ENCODE measurements at regions not wholly inside any gene's neighbourhood (a gene's known extent, or its start where the extent isn't known, plus 50 kb on each side); places are given as distances from the start of the nearest gene placed in this dataset.

DNA sequence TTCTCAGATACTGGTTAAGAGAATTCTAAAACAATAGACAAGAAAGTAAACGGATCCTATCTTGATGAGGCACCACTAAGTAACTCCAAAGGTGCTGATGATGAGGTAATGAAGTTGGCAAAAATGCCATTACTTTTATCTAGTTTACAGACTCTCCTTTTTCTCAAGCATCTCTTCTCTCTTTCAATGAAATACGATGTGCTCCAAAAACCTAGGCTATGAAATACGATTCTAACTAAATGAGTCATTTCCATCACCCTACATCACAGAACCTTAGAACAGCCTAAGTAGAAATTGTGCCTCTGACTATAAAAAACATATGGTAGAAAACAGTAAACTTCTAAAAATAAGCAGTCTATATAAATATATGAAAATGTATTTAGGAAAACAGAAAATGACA is 58.9 kb upstream of the ARHGAP32 start:
- TF ChIP-seq, protein P1, sequence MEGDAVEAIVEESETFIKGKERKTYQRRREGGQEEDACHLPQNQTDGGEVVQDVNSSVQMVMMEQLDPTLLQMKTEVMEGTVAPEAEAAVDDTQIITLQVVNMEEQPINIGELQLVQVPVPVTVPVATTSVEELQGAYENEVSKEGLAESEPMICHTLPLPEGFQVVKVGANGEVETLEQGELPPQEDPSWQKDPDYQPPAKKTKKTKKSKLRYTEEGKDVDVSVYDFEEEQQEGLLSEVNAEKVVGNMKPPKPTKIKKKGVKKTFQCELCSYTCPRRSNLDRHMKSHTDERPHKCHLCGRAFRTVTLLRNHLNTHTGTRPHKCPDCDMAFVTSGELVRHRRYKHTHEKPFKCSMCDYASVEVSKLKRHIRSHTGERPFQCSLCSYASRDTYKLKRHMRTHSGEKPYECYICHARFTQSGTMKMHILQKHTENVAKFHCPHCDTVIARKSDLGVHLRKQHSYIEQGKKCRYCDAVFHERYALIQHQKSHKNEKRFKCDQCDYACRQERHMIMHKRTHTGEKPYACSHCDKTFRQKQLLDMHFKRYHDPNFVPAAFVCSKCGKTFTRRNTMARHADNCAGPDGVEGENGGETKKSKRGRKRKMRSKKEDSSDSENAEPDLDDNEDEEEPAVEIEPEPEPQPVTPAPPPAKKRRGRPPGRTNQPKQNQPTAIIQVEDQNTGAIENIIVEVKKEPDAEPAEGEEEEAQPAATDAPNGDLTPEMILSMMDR (IDR thresholded peaks at IDR 0.05): no peak
- Mint-ChIP-seq H3K4me3 (no peak overlapping the region), H3K9me3 (peaks cover 7% of the 10 kb centered on the region), H3K27ac (no peak overlapping the region), H3K36me3 (ENCODE audit: low read depth) (peaks cover 19% of the 10 kb centered on the region), H3K27me3 (ENCODE audit: low read depth, poor library complexity) (no peaks in the 10 kb centered on the region), H3K4me1 (peaks cover 21% of the 10 kb centered on the region)
- no peak for DNase-seq

DNA sequence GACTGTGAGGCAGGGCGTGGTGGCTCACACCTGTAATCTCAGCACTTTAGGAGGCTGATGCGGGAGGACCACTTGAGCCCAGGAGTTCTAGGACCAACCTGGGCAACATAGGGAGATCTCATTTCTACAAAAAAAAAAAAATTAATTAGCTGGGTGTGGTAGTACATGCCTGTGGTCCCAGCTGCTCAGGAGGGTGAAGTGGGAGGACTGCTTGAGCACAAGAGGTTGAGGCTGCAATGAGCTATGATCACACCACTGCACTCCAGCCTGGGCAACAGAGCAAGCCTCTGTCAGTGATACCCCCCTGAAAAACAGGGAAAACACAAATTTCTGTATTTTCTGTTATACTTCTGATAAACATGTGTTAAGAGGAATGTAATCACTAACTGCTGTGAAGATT is 57.8 kb upstream of the ARHGAP32 start:
- H3K4me1 Mint-ChIP-seq: peaks cover 21% of the 10 kb centered on the region
- H3K27me3 Mint-ChIP-seq (ENCODE audit: low read depth, poor library complexity): no peaks in the 10 kb centered on the region
- TF ChIP-seq, protein P1 (IDR thresholded peaks at IDR 0.05): no peak
- H3K36me3 Mint-ChIP-seq (ENCODE audit: low read depth): peaks cover 13% of the 10 kb centered on the region
- H3K4me3 Mint-ChIP-seq: no peak overlapping the region
- H3K9me3 Mint-ChIP-seq: peaks cover 7% of the 10 kb centered on the region
- no peak overlapping the region for H3K27ac Mint-ChIP-seq
- DNase-seq: no peak

DNA sequence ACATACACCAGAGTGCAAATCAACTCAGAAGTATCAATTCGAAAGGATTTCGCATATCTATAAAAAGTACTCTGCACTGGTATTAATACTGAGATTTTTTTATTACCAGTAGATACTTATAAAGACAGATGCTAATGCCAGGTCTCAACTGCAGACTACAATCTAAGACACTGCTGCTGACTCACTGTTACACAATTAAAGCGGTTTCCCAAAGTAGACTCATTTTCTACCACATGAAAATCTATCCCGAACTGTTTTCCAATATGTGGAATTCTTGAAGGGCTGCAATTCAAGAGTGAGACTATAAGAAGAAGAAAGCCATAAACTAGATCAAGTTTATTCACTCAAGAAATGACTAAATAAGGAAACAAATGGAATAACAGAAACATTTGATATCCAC is 57.2 kb upstream of the ARHGAP32 start:
- DNase-seq: no peak

DNA sequence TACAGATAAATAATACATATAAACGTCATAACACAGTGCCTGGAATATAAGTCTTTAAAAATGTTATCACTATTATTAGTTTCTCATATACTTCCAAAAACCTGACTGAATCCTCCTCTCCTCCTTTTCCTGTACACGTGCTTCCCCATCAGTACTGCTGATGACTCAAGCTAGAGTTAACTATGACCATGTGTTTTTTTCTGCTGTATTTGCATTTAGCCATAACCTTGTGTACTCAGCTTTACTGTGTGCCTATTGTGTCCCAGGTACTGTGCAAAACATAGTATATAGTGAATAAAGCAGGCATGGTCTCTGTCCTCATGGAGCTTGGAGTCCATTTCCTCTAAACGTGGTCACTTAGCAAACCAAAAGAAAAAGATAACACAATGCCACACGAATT is 56.5 kb upstream of the ARHGAP32 start:
- H3K27ac Mint-ChIP-seq: no peak overlapping the region
- peaks cover 21% of the 10 kb centered on the region for H3K4me1 Mint-ChIP-seq
- H3K9me3 Mint-ChIP-seq: peaks cover 9% of the 10 kb centered on the region
- H3K27me3 Mint-ChIP-seq (ENCODE audit: low read depth, poor library complexity): no peaks in the 10 kb centered on the region
- no peak for DNase-seq
- H3K4me3 Mint-ChIP-seq: no peak overlapping the region
- TF ChIP-seq, protein P1 (IDR thresholded peaks at IDR 0.05): no peak
- H3K36me3 Mint-ChIP-seq (ENCODE audit: low read depth): peaks cover 15% of the 10 kb centered on the region

More for the DNA sequence above, 57.2 kb upstream of the ARHGAP32 start:
- peaks cover 21% of the 10 kb centered on the region for H3K4me1 Mint-ChIP-seq
- H3K36me3 Mint-ChIP-seq (ENCODE audit: low read depth): peaks cover 13% of the 10 kb centered on the region
- no peak overlapping the region for H3K27ac Mint-ChIP-seq
- H3K27me3 Mint-ChIP-seq (ENCODE audit: low read depth, poor library complexity): no peaks in the 10 kb centered on the region
- peaks cover 7% of the 10 kb centered on the region for H3K9me3 Mint-ChIP-seq
- TF ChIP-seq, protein P1 (IDR thresholded peaks at IDR 0.05): no peak
- no peak overlapping the region for H3K4me3 Mint-ChIP-seq

DNA sequence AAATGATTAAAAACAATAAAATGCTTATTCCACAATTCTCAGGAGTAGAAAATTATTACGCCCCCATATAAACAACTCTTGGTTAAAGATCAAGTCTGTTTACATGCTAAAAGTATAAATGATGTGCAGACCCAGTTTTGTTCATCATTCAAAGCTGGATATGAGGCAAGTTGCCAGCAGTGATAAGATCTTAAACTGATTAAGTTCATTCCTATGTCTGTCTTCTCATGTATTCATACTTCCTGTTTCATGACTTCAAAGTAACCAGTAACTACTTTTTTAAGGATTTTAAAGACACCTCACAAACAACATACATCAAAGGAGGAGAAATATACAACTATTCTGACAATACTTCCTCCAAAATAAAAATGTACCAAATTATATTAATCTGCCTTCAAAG is 55.0 kb upstream of the ARHGAP32 start:
- TF ChIP-seq, protein P1 (IDR thresholded peaks at IDR 0.05): no peak
- Mint-ChIP-seq H3K36me3 (ENCODE audit: low read depth) (peaks cover 25% of the 10 kb centered on the region), H3K4me3 (no peak overlapping the region), H3K9me3 (peaks cover 18% of the 10 kb centered on the region), H3K27ac (no peak overlapping the region), H3K4me1 (peaks cover 12% of the 10 kb centered on the region), H3K27me3 (ENCODE audit: low read depth, poor library complexity) (no peaks in the 10 kb centered on the region)
- DNase-seq: no peak

DNA sequence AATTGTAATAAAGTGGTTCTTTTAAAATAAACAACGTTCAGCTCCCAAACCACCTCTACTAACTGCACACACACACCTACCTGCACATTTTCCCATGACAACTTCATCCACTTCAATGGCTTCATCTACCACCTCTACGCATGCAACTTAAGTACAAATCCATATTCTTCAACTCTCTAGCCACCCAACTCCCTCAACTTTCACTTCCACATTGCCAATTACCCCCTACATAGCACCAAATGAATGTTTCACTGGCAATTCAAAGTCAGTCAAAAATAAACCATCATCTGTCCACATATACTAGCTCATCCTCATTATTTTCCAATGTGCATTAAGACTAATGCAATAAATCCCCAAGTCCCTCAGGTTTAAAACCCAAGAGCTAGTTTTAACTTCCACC is 50.7 kb upstream of the ARHGAP32 start:
- peaks cover 15% of the 10 kb centered on the region for H3K9me3 Mint-ChIP-seq
- H3K27ac Mint-ChIP-seq: no peak overlapping the region
- DNase-seq: no peak
- H3K36me3 Mint-ChIP-seq (ENCODE audit: low read depth): peaks cover 18% of the 10 kb centered on the region
- H3K27me3 Mint-ChIP-seq (ENCODE audit: low read depth, poor library complexity): no peaks in the 10 kb centered on the region
- no peak overlapping the region for H3K4me3 Mint-ChIP-seq
- TF ChIP-seq, protein P1 (IDR thresholded peaks at IDR 0.05): no peak
- H3K4me1 Mint-ChIP-seq: no peaks in the 10 kb centered on the region

All from nephron progenitor cell (in vitro differentiated cells).